DLD1 (cell line): ENCODE measurements at regions not wholly inside any gene's neighbourhood (a gene's known extent, or its start where the extent isn't known, plus 50 kb on each side); places are given as distances from the start of the nearest gene placed in this dataset.
"Not testable (repeated sequence)": the region's sequence is repeated elsewhere in the genome, so short reads cannot be mapped to it uniquely, and the experiment has no call there.

Experiments used
- in situ Hi-C: cut with HindIII; loops from 2 replicates; pipeline ENCODE4 v1.10.0; 2017; ENCODE audit warnings: low sequenced_read_pairs

- in situ Hi-C loops, result no loop called here
Measured at GRCh38 chr5:154626876-154627557, 128.2 kb upstream of the LARP1 start.

GRCh38 chr5:154625031-154625430 lies 130.1 kb upstream of the LARP1 start:
- in situ Hi-C loops, result no loop called here

DNA sequence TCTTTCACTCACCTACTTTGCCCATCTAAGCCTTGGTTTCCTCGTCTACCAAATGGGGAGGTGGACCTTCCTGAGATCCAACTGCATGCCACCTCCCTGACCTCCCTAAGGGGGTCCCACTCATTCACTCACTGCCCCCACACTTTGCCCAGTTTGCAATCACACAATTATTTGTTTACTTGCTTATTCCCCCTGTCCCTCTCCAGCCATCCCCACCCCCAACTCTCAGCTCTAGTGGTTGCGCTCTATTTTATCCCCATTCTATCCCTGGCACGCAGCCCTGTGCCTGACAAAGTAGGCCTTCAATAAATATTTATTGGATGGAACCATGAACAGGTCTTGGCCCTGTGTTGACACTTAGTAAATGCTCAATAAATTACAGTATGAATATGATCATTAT lies 130.8 kb upstream of the LARP1 start:
- in situ Hi-C loops, result no loop called here

DNA sequence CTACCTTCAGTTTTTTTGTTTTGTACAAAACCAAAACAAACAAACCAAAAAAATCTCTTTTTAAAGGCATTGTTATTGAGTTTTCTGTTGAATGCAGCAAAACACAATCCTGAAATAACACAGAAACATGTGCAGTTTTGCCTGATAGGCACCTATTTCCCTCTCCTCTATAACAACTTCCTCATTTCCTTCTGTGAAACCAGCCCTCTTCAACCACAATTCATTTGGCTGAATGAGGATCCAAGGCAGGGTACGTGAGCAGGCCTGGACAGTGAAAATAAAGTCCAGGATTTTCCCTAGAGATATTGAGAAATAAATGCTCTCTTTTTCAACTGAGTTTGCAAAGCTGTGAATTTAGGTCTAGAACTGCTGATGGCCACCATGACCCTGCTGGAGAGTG lies 134.8 kb upstream of the LARP1 start:
- in situ Hi-C loops, result no loop called here

DNA sequence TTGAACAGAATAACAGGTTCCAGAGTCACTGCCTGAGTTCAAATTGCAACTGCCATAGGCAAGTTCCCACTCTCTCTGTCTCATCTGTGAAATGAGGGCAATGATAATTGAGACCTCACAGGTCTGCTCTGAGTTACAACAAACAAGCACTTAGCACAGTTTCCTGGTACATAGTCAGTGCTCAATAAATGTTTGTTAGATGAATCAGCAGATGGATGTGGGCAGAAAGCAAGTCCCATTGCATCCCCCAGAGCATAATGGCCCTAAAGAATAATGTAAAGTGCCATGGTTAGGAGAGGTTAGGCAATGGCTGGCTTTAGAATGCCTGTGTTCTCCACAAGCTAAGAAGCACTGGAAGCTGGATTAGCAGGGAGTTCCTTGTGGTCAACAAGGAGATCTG lies 136.5 kb upstream of the LARP1 start:
- in situ Hi-C loops, result no loop called here

DNA sequence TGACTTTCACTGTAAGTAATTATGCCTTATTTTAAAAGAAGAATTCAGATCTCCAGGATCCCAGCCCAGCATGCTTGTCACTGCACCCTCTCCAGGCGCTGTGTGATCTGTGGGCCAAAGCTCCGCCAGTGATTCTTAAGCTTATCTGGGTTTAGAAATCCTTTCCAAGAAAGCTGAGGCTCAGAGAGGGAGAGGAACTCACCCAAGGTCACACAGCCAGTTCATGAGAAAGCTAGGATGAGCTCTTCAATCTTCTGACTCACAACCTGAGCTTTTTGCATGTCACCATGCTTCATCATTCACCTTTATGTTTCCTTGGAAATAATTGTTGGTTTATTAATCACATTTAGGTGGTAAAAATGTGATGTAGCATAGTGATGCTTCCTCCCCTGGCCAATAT lies 136.6 kb upstream of the HAND1 start:
- in situ Hi-C loops, result no loop called here

- in situ Hi-C loops, result no loop called here
Measured at GRCh38 chr5:154614125-154614524, 136.1 kb upstream of the HAND1 start.

DNA sequence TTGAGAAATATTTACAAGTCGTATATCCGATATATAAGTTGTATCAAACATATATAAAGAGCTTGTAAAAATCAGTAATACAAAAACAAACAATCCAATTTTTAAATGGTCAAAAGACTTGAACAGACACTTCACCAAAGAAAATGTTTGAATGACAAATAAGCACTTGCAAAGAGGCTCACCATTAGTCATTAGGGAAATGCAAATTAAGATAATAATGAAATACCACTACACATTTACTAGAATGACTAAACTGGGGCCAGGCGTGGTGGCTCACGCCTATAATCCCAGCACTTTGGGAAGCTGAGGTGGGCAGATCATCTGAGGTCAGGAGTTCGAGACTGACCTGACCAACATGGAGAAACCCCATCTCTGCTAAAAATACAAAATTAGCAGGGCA lies 134.6 kb upstream of the HAND1 start:
- in situ Hi-C loops, result no loop called here

- in situ Hi-C loops, result no loop called here
Measured at GRCh38 chr5:154611341-154611767, 133.3 kb upstream of the HAND1 start.

GRCh38 chr5:154610321-154611154 lies 132.5 kb upstream of the HAND1 start:
- in situ Hi-C loops, result no loop called here

- in situ Hi-C loops, result loop anchor here (10.0 kb wide), 1 partner anchor 134 kb away; the partner anchor contains the start of gene HAND1
Measured at GRCh38 chr5:154609251-154609650, 131.2 kb upstream of the HAND1 start.

- in situ Hi-C loops, result loop anchor here (10.0 kb wide), 1 partner anchor 134 kb away; the partner anchor contains the start of gene HAND1
Measured at GRCh38 chr5:154608531-154609011, 130.5 kb upstream of the HAND1 start.

DNA sequence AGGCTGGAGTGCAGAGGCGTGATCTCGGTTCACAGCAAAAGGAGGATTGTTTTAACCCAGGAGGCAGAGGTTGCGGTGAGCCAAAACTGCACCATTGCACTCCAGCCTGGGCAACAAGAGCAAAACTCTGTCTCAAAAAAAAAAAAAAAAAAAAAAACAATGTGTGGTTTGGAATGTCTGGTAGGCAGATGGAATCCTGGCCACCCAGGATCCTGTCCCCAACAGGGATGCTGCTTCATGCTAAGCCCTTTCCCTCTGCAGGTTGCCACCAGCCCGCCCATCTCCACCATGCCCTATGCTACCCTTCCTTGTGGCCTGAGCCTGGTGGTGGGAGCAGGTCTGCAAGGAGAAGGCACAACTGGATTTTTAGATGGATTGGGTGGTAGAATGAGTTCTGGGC lies 129.7 kb upstream of the HAND1 start:
- in situ Hi-C loops, result loop anchor here (10.0 kb wide), 1 partner anchor 133 kb away; the partner anchor contains the start of gene HAND1

GRCh38 chr5:154606246-154606645 lies 128.2 kb upstream of the HAND1 start:
- in situ Hi-C loops, result loop anchor here (10.0 kb wide), 1 partner anchor 131 kb away; the partner anchor contains the start of gene HAND1

DNA sequence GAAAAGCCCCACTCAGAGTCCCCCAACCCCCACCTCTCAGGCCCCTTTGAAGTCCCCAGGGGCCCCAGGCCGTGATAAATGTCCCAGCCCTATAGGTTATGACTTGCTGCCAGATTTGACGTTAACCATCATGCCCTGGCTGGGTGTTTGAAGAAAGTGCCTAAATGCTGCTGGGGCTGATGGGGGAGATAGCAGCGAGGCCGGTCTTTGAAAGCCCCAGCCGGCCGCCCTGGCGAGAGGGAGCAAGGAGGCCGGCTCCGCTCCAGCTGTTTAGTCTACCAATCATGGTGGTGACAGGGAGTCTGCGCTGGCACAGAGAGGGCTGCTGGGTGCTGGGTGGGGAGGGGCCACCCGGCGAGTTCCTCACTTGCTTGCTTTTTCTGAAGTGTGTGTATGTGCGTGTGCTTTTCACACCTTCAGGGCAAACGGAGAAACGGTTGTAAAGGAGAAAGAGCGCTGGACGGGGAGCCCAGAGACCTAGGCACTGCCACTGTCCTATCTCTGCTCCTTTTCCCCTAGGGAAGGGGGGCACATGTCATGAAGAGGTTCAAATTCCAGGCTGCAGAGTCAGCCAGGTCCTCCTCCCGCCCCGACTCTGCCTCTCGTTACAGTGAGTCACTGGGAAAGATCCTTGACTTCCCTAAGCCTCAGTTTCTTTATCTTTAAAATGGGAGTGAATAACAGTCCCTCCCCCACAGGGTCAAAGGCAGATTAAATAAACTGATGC lies 126.1 kb upstream of the HAND1 start:
- in situ Hi-C loops, result loop anchor here (10.0 kb wide), 1 partner anchor 129 kb away; the partner anchor contains the start of gene HAND1

- in situ Hi-C loops, result loop anchor here (10.0 kb wide), 1 partner anchor 129 kb away; the partner anchor contains the start of gene HAND1
Measured at GRCh38 chr5:154603485-154603884, 125.5 kb upstream of the HAND1 start.

- in situ Hi-C loops, result loop anchor here (10.0 kb wide), 1 partner anchor 128 kb away; the partner anchor contains the start of gene HAND1
Measured at GRCh38 chr5:154603011-154603410, 125.0 kb upstream of the HAND1 start.

DNA sequence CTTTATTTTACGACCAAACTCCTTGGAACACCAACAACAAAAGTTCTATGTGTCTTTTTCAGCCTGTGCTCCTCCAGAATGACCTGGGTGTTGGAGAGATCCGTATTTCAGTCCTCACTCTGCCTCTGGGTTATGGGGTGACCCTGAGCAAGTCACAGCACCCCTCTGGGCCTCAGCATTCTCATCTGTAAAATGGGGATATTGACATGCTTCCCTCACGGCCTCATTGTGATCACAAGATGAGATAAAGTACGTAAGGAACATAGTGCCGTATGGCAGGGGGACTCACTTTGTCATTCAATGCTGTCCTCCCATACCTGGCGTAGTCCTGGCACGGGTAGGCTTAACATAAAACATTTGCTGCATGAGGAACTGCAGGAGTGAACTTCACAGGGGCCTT lies 123.0 kb upstream of the HAND1 start:
- in situ Hi-C loops, result loop anchor here (10.0 kb wide), 1 partner anchor 126 kb away; the partner anchor contains the start of gene HAND1

GRCh38 chr5:154598021-154598420 lies 120.0 kb upstream of the HAND1 start:
- in situ Hi-C loops, result no loop called here

- in situ Hi-C loops, result not testable (repeated sequence)
Measured at GRCh38 chr5:154596844-154597243, 118.8 kb upstream of the HAND1 start.

- in situ Hi-C loops, result no loop called here
Measured at GRCh38 chr5:154595662-154596061, 117.6 kb upstream of the HAND1 start.
